ENCODE measurements at regions not wholly inside any gene's neighbourhood (a gene's known extent, or its start where the extent isn't known, plus 50 kb on each side); places are given as distances from the start of the nearest gene placed in this dataset.

- no peak overlapping the region for H3K4me2 ChIP-seq (ENCODE audit: extremely low read depth, insufficient read depth, low read length)
- no peaks in the 10 kb centered on the region for H3K9me3 ChIP-seq (ENCODE audit: control insufficient read depth, insufficient read depth, low read depth, low read length)
- H3K27me3 ChIP-seq (ENCODE audit: control insufficient read depth, insufficient read depth, low read length), result no peaks in the 10 kb centered on the region
- no peak overlapping the region for H2AFZ ChIP-seq (ENCODE audit: low read length)
- H4K20me1 ChIP-seq (ENCODE audit: control insufficient read depth, extremely low read depth, insufficient read depth, low read length), result no peaks in the 10 kb centered on the region
- no peak for DNase-seq (ENCODE audit: low read depth in 2 of 2)
- H3K27ac ChIP-seq (ENCODE audit: insufficient read depth, low read length), result no peak overlapping the region
- H3K36me3 ChIP-seq (ENCODE audit: control insufficient read depth, insufficient read depth, low read length), result no peaks in the 10 kb centered on the region
- TF ChIP-seq CTCF (conservative IDR thresholded peaks at IDR 0.05 in 1 of 2, IDR thresholded peaks at IDR 0.05 in 1 of 2; ENCODE audit: low read depth in 1 of 2, low read length in 2 of 2) (no peak), EZH2 (IDR thresholded peaks at IDR 0.05; ENCODE audit: low read length, missing control alignments) (no peak)
- no peaks in the 10 kb centered on the region for H3K79me2 ChIP-seq (ENCODE audit: control insufficient read depth, insufficient read depth, low read length)
- no peak overlapping the region for H3K4me3 ChIP-seq (replicated peaks in 1 of 4; ENCODE audit: control extremely low read depth in 1 of 4, insufficient read depth in 1 of 4, low read depth in 3 of 4, low read length in 4 of 4)
- H3K9ac ChIP-seq (ENCODE audit: insufficient read depth, low read length), result no peak overlapping the region
- no peaks in the 10 kb centered on the region for H3K4me1 ChIP-seq (ENCODE audit: control insufficient read depth, extremely low read depth, insufficient read depth, low read length)
Observed at GRCh38 chr2:23135481-23136100, 249.4 kb upstream of the KLHL29 start.

- H2AFZ ChIP-seq (ENCODE audit: low read length), result no peak overlapping the region
- H3K27ac ChIP-seq (ENCODE audit: insufficient read depth, low read length), result no peak overlapping the region
- no peaks in the 10 kb centered on the region for H3K9me3 ChIP-seq (ENCODE audit: control insufficient read depth, insufficient read depth, low read depth, low read length)
- no peak for TF ChIP-seq EZH2 (IDR thresholded peaks at IDR 0.05; ENCODE audit: low read length, missing control alignments)
- TF ChIP-seq CTCF (conservative IDR thresholded peaks at IDR 0.05 in 1 of 2, IDR thresholded peaks at IDR 0.05 in 1 of 2; ENCODE audit: low read depth in 1 of 2, low read length in 2 of 2), result no peak
- H3K4me2 ChIP-seq (ENCODE audit: extremely low read depth, insufficient read depth, low read length), result no peak overlapping the region
- H3K4me3 ChIP-seq (replicated peaks in 1 of 4; ENCODE audit: control extremely low read depth in 1 of 4, insufficient read depth in 1 of 4, low read depth in 3 of 4, low read length in 4 of 4), result no peak overlapping the region
- DNase-seq (ENCODE audit: low read depth in 2 of 2), result no peak
- no peak overlapping the region for H3K9ac ChIP-seq (ENCODE audit: insufficient read depth, low read length)
- H4K20me1 ChIP-seq (ENCODE audit: control insufficient read depth, extremely low read depth, insufficient read depth, low read length), result no peaks in the 10 kb centered on the region
- no peaks in the 10 kb centered on the region for H3K36me3 ChIP-seq (ENCODE audit: control insufficient read depth, insufficient read depth, low read length)
- no peaks in the 10 kb centered on the region for H3K79me2 ChIP-seq (ENCODE audit: control insufficient read depth, insufficient read depth, low read length)
- H3K4me1 ChIP-seq (ENCODE audit: control insufficient read depth, extremely low read depth, insufficient read depth, low read length), result no peaks in the 10 kb centered on the region
- H3K27me3 ChIP-seq (ENCODE audit: control insufficient read depth, insufficient read depth, low read length), result no peaks in the 10 kb centered on the region
Observed at GRCh38 chr2:23137166-23137565, 247.8 kb upstream of the KLHL29 start.

GRCh38 chr2:23138701-23139100 lies 246.3 kb upstream of the KLHL29 start:
- no peak overlapping the region for H3K4me3 ChIP-seq (replicated peaks in 1 of 4; ENCODE audit: control extremely low read depth in 1 of 4, insufficient read depth in 1 of 4, low read depth in 3 of 4, low read length in 4 of 4)
- H2AFZ ChIP-seq (ENCODE audit: low read length), result no peak overlapping the region
- no peaks in the 10 kb centered on the region for H4K20me1 ChIP-seq (ENCODE audit: control insufficient read depth, extremely low read depth, insufficient read depth, low read length)
- no peaks in the 10 kb centered on the region for H3K36me3 ChIP-seq (ENCODE audit: control insufficient read depth, insufficient read depth, low read length)
- H3K27ac ChIP-seq (ENCODE audit: insufficient read depth, low read length), result no peak overlapping the region
- no peaks in the 10 kb centered on the region for H3K9me3 ChIP-seq (ENCODE audit: control insufficient read depth, insufficient read depth, low read depth, low read length)
- H3K4me1 ChIP-seq (ENCODE audit: control insufficient read depth, extremely low read depth, insufficient read depth, low read length), result no peaks in the 10 kb centered on the region
- DNase-seq (ENCODE audit: low read depth in 2 of 2), result no peak
- TF ChIP-seq EZH2 (IDR thresholded peaks at IDR 0.05; ENCODE audit: low read length, missing control alignments) (no peak), CTCF (conservative IDR thresholded peaks at IDR 0.05 in 1 of 2, IDR thresholded peaks at IDR 0.05 in 1 of 2; ENCODE audit: low read depth in 1 of 2, low read length in 2 of 2) (no peak)
- no peak overlapping the region for H3K9ac ChIP-seq (ENCODE audit: insufficient read depth, low read length)
- H3K79me2 ChIP-seq (ENCODE audit: control insufficient read depth, insufficient read depth, low read length), result no peaks in the 10 kb centered on the region
- H3K27me3 ChIP-seq (ENCODE audit: control insufficient read depth, insufficient read depth, low read length), result no peaks in the 10 kb centered on the region
- no peak overlapping the region for H3K4me2 ChIP-seq (ENCODE audit: extremely low read depth, insufficient read depth, low read length)
